MCF 10A (cell line): ENCODE measurements at regions not wholly inside any gene's neighbourhood (a gene's known extent, or its start where the extent isn't known, plus 50 kb on each side); places are given as distances from the start of the nearest gene placed in this dataset.
"Not testable (repeated sequence)": the region's sequence is repeated elsewhere in the genome, so short reads cannot be mapped to it uniquely, and the experiment has no call there.

Experiments
- BruUV-seq: library from RNA; stranded (reverse); fragments of 400-500 nt; replicated peaks from 2 replicates; lab custom pipeline; 2021; lab: Mats Ljungman, UMichigan
- CTCF ChIA-PET: fragments of 300-600 bp; sonication (Branson Sonifier 250); formaldehyde crosslinking; extraction: SDS; loops from one replicate; lab custom pipeline; 2021; ENCODE audit warnings: antibody characterized with exemption, inconsistent platforms; lab: Yijun Ruan, JAX
- POLR2A ChIA-PET: fragments of 300-600, 350-650 bp; sonication (Branson Sonifier 250); formaldehyde crosslinking; extraction: SDS; loops from one replicate; lab custom pipeline; 2020; ENCODE audit warnings: antibody characterized with exemption, inconsistent platforms; lab: Yijun Ruan, JAX
- DNase-seq: peaks from one replicate; pipeline ENCODE4 v3.0.0-alpha.2; 2018; ENCODE audit not compliant: unreplicated experiment
- H3K27ac Mint-ChIP-seq: one replicate; pipeline ENCODE4 v1.8.0; 2022; ENCODE audit warnings: mild to moderate bottlenecking, low read depth, mixed read lengths; ENCODE audit not compliant: unreplicated experiment
- H3K27me3 Mint-ChIP-seq: one replicate; pipeline ENCODE4 v1.8.0; 2022; ENCODE audit warnings: mixed read lengths; ENCODE audit not compliant: insufficient read depth, unreplicated experiment
- H3K36me3 Mint-ChIP-seq: one replicate; pipeline ENCODE4 v1.8.0; 2022; ENCODE audit warnings: mild to moderate bottlenecking, moderate library complexity, mixed read lengths; ENCODE audit not compliant: insufficient read depth, unreplicated experiment
- H3K4me1 Mint-ChIP-seq: one replicate; pipeline ENCODE4 v1.8.0; 2022; ENCODE audit warnings: mixed read lengths; ENCODE audit not compliant: insufficient read depth, unreplicated experiment
- H3K4me3 Mint-ChIP-seq: one replicate; pipeline ENCODE4 v1.8.0; 2022; ENCODE audit warnings: mild to moderate bottlenecking, moderate library complexity, mixed read lengths; ENCODE audit not compliant: unreplicated experiment
- H3K9me3 Mint-ChIP-seq: one replicate; pipeline ENCODE4 v1.8.0; 2022; ENCODE audit warnings: mixed read lengths; ENCODE audit not compliant: unreplicated experiment
- intact Hi-C: fragments of 100-400 bp; cut with micrococcal nuclease; formaldehyde crosslinking; loops from 2 replicates; pipeline ENCODE4 v1.14.1; 2022
- TF ChIP-seq, protein P1 (sequence below): fragments of 200-600 bp; IDR thresholded peaks from one replicate; pipeline ENCODE4 v1.8.0; 2022; ENCODE audit warnings: antibody characterized with exemption, mild to moderate bottlenecking; ENCODE audit not compliant: unreplicated experiment

DNA sequence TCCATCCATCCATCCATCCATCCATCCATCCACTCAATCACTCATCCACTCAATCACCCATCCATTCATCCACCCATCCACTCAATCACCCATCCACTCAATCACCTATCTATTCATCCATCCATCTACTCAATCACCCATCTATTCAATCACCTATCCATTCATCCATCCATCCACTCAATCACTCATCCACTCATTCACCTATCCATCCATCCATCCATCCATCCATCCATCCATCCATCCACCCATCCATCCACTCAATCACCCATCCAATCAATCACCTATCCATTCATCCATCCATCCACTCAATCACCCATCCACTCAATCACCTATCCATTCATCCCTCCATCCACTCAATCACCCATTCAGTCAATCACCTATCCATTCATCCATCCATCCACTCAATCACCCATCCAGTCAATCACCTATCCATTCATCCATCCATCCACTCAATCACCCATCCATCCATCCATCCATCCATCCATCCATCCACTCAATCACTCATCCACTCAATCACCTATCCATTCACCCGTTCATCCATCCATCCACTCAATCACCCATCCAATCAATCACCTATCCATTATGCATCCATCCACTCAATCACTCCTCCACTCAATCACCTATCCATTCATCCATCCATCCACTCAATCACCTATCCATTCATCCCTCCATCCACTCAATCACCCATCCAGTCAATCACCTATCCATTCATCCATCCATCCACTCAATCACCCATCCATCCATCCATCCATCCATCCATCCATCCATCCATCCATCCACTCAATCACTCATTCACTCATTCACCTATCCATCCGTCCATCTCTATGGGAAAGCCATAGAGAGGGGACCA is 114.7 kb upstream of the ZBTB40 start:
- intact Hi-C loops, H3K9me3 Mint-ChIP-seq, BruUV-seq, DNase-seq, H3K4me3 Mint-ChIP-seq, H3K27ac Mint-ChIP-seq, H3K36me3 Mint-ChIP-seq, CTCF ChIA-PET, H3K4me1 Mint-ChIP-seq, POLR2A ChIA-PET: not testable (repeated sequence)
- H3K27me3 Mint-ChIP-seq = peaks cover 18% of the 10 kb centered on the region

DNA sequence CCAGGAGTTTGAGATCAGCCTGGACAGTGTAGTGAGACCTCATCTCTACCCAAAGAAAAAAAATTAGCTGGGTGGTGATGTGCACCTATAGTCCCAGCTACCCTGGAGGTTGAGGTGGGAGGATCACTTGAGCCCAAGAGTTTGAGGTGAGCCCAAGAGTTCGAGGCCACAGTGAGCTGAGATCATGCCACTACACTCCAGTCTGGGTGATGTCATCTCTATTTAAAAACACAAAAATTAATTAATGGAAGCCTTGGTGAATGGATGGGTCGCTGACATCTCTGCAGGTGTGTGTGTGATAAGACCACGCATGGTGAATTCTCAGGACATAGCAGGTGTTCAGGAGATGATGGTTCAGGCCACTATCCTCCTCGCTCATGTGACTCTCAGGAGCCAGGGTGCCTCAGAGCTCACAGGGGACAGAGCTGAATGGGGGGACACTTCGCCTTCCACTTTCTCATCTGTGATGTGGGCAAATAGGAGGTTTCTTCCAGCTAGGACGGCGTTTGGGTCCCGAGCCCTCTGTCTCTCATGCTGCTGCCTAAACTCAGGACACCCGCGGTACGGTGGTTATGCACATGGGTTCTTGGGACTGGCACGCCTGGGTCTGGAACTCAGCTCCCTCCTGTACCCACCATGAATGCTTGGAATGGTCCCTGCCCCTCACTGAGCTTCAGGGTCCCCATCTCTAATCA is 113.4 kb upstream of the ZBTB40 start:
- Mint-ChIP-seq H3K27me3 (peaks cover 26% of the 10 kb centered on the region), H3K27ac (no peak overlapping the region), H3K36me3 (no peaks in the 10 kb centered on the region), H3K4me1 (no peaks in the 10 kb centered on the region), H3K9me3 (peaks cover 7% of the 10 kb centered on the region), H3K4me3 (no peak overlapping the region)
- CTCF ChIA-PET = no interaction called here
- TF ChIP-seq, protein P1, sequence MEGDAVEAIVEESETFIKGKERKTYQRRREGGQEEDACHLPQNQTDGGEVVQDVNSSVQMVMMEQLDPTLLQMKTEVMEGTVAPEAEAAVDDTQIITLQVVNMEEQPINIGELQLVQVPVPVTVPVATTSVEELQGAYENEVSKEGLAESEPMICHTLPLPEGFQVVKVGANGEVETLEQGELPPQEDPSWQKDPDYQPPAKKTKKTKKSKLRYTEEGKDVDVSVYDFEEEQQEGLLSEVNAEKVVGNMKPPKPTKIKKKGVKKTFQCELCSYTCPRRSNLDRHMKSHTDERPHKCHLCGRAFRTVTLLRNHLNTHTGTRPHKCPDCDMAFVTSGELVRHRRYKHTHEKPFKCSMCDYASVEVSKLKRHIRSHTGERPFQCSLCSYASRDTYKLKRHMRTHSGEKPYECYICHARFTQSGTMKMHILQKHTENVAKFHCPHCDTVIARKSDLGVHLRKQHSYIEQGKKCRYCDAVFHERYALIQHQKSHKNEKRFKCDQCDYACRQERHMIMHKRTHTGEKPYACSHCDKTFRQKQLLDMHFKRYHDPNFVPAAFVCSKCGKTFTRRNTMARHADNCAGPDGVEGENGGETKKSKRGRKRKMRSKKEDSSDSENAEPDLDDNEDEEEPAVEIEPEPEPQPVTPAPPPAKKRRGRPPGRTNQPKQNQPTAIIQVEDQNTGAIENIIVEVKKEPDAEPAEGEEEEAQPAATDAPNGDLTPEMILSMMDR = no peak
- intact Hi-C loops = no loop called here
- POLR2A ChIA-PET = no interaction called here
- no peak for DNase-seq
- no TSS peak for BruUV-seq

DNA sequence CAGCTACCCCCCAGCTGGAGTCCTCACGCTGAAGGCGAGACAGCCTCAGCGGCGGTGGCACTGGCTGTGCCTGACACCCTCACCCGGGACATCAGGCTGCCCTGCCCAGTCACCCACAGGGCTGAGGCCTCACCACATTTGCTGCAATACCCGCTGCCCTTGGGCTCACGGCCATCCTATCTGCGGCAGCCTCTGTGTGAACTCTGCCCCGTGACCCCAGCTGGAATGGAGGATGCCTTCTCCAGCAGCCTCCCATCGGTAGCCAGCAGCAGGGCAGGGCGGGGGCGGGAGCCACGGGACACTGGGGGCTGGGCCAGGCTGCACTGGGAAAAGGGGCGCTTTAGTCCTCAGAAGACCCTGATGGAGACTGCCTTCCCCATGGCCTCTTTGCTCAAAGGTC is 112.4 kb upstream of the ZBTB40 start:
- POLR2A ChIA-PET = no interaction called here
- TF ChIP-seq, protein P1 = no peak
- Mint-ChIP-seq H3K9me3 (no peaks in the 10 kb centered on the region), H3K4me3 (no peak overlapping the region), H3K27ac (no peak overlapping the region), H3K36me3 (no peaks in the 10 kb centered on the region), H3K4me1 (no peaks in the 10 kb centered on the region), H3K27me3 (peaks cover 26% of the 10 kb centered on the region)
- no peak for DNase-seq
- CTCF ChIA-PET = no interaction called here
- no TSS peak for BruUV-seq
- intact Hi-C loops = no loop called here

DNA sequence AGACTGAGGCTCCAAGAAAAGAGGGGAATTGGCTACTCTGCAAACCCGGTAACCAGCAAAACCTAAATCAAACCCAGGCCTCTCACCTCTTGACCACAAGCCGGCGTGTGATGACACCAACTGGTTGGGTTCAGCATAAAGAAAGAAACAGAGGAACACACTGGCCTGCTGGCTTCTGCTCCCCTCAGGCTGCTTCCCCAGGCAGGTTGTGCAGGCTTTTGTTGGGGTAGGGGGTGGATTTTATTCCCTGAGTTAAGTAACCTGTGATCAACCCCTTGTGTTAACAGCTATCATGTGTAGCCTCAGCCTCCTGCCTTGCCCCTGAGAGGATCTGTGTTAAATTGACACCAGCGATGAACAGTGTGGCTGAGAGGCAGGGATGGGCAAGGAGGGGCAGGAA is 111.6 kb upstream of the ZBTB40 start:
- BruUV-seq = no TSS peak
- Mint-ChIP-seq H3K9me3 (no peaks in the 10 kb centered on the region), H3K4me1 (no peaks in the 10 kb centered on the region), H3K4me3 (no peak overlapping the region), H3K27ac (no peak overlapping the region), H3K36me3 (no peaks in the 10 kb centered on the region), H3K27me3 (peaks cover 33% of the 10 kb centered on the region)
- DNase-seq = no peak
- POLR2A ChIA-PET = no interaction called here
- intact Hi-C loops = no loop called here
- CTCF ChIA-PET = no interaction called here
- TF ChIP-seq, protein P1 = no peak
